HS-27A (cell line): ENCODE measurements at regions not wholly inside any gene's neighbourhood (a gene's known extent, or its start where the extent isn't known, plus 50 kb on each side); places are given as distances from the start of the nearest gene placed in this dataset.
"Not testable (repeated sequence)": the region's sequence is repeated elsewhere in the genome, so short reads cannot be mapped to it uniquely, and the experiment has no call there.

Experiments
- DNase-seq: peaks from one replicate; pipeline ENCODE4 v3.0.0-alpha.2; 2012; ENCODE audit warnings: low read depth, missing footprints

DNA sequence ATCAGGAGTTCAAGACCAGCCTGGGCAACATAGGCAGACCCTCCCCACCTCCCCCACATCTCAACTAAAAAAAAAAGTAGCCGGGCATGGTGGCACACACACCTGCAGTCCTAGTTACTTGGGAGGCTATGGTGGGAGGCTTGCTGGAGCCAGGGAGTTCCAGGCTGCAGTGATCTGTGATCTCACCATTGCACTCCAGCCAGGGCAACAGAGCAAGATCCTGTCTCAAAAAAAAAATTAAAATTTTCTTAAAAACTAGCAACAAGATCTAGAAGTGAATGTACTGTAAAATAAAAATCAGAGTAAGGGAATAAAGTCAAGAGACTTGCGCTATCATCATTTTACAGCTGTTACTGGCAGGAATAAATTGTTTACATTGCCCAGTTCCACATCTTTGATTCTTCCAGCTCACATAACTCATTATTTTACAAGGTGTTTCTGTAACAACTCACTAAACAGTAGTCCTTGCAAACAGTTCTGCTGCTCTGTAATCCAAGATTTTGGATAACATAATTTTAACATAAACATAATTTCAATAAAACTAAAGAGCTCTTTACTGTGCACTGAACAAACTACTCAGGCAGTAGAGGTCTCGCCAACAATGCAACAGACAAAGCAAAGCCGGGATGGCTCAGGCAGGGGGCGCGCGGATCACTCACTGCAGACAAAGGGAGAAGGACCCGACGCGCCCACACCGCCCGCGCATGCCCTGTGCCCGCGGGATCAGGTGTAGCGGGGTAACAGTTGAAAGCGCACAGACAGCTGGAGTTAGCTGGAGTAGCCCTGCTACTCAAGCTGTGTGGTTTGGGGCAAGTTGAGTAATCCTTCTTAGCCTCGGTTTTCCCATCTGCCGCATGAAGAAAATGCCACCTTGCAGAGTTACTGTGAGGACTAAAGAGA, 73.3 kb upstream of the NFE2L3 start:
- DNase-seq = no peak

DNA sequence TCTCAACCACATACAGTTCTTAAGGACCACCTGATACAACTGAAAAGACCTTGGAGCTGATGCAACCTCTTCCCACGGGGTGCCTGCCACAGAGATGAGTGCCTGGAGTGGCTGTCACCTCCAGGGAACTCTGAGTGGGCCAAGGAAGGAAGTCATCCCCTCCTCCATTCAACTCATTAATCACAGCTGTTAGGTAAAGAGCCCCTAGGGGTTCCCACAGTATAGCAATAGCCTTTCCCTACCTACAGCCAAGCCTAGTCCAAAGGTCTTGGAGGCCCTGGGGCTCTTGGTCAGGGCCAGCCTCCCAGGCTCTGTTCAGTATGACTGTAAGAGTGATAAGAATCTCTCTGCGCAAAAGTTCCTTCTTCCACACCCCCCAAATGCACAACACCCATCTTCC, 70.4 kb upstream of the NFE2L3 start:
- DNase-seq = no peak

DNA sequence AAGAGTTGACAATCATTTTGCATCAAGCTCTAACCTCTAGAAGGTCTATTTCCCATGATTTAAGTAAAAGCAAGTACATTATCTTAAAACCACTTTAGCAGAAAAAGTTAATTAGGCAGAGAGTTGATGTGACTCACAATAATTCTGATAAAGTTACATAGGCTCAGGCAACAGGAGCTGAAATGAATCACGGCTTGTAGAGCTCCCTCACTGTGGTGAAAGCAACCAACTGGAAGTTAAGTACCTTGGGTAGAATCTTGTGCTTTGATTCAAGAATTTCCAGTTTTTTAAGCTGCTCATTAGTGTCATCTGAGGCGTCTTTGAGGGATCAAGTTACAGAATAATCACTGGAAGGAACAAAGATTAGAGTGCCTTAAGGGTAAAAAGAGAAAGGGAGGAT, 68.9 kb upstream of the NFE2L3 start:
- DNase-seq = no peak

DNA sequence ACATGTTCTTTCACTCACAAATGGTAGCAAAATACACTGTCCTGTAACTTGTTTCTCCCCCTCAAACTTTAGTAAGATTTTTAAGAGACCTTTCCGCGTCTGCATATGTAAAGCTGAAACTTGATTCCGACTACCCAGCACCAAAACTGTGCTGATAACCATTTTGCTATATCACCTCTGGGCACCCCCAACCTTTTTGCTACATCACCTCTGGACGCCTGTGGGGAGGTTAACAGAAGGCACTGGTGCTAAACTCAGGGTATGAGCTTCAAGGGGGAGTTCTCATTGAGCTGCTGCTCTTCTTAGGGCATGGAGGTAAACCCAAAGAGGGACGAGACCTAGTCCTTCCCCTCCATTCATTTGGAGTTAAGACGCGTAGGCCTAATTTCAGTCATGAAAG, 67.6 kb upstream of the NFE2L3 start:
- no peak for DNase-seq

DNA sequence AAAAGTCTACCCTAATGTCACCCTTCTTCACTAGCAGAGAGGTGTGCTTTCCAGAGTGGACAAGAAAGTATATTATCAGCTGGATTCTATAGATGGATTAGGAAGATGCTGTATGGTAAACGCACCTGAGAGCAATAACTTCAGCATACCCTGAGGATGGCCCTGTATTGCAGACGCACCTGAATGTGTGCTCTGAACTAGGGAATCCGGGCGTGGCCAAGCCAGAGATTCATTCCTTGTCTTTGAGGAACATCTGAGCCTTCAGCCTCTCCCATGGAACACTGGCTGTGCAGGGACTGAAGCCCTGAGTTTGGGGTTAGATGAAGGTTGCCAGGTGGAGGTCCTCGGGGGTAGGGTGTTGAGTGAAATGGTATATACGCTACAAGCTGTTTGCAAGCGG, 66.2 kb upstream of the NFE2L3 start:
- no peak for DNase-seq

DNA sequence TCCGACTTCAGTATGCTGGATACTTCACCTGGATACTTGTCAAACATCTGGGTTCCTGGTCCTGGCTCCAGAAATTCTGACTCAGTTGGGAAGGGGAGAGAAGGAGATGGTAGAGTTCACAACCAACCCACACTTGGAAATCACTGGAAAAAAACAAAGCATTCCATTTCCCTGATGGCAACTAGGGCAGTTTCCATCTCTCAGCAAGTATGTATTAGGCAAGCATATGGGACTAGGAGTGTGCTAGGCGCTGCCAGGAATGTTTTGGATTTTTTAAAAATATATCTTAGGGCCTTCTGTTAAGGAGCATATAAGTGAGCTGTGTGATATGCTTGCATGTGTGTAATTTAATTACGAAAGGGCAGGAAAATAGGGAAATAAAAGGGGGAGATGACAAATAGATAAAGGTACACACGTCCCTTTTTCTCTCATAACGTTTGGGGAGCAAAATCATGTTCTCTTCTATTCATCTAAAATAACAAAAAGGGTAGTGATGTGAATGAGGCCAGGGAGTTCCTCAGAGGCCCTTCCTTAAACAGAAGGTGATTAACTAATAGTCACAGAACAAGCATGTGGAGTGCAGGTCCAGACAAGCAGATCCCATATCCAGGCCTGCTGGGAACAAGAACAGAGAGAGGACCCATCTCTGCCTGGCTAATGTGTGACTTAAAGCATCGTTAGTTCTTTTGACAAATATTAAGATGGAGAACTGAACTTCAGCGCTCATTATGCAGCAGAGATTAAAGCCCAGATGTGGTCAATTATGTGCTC, 64.5 kb upstream of the NFE2L3 start:
- DNase-seq = no peak

DNA sequence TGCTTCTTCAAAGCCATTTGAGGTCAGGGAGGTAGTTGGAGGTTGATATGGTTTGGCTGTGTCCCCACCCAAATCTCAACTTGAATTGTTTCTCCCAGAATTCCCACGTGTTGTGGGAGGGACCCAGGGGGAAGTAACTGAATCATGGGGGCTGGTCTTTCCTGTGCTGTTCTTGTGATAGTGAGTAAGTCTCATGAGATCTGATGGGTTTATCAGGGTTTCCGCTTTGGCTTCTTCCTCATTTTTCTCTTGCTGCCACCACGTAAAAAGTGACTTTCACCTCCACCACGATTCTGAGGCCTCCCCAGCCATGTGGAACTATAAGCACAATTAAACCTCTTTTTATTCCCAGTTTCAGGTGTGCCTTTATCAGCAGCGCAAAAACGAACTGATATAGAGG, 62.5 kb upstream of the NFE2L3 start:
- DNase-seq = not testable (repeated sequence)

DNA sequence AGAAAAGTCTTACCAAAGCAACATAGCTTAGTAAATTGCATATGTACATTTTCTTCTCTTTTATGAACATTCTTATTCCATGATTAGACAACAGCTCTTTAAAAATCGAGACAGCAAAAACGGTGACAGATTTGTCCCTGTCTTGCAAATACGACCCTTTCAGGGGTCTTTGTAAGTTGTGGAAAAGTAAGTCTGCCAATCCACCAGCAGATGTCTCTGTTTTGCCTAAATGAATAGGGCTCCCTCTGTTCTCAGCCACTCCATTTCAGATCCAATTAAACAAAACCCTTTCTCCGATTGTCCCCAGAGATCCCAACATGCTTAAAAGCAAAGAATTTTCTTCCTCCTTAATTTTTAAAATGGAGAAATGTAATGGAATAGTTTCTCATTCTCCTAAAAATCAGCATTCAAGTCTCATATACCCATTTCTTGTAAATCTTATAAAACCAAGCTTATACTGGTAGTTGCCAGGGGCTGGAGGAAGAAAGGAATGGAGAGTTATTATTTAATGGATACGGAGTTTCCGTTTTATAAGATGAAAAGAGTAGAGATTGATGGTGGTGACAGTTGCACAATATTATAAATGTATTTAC, 61.0 kb upstream of the NFE2L3 start:
- no peak for DNase-seq

DNA sequence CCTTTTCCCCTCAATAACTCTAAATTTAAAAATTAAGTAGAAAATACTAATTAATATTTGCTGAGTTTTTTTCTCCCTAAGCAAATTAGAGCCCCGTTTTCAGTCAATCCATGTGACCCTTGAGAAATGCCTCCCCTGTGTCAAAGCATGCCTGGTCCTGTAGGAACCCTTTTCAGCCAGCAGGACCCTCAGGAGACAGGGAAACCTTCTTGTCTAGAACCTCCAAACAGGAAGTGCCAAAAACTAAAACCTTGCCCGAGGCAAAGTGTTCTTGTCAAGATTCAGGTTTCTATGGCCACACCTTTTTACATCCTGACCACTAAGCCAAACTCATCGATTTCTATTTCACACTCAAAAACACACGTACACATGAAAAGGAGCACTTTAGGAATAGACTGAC, 60.1 kb upstream of the NFE2L3 start:
- no peak for DNase-seq

DNA sequence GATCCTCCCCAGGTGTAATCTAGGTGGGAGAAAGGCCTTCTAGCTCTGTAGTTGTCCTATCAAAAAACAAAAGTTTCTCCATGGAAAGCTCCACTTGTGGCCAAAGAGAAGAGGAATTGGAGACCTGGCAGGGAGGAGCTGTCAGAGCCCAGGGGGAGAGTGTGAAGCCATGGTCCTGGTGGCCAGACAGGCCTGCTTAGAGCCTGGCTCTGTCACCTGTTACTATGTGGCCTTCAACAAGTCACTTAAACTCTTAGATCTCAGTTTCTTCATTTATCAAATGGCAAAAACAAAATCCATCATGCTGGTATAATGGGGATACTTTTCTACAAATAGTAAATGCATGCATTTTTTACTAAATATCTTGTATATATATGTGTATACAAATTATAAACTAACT, 59.0 kb upstream of the NFE2L3 start:
- DNase-seq = no peak

DNA sequence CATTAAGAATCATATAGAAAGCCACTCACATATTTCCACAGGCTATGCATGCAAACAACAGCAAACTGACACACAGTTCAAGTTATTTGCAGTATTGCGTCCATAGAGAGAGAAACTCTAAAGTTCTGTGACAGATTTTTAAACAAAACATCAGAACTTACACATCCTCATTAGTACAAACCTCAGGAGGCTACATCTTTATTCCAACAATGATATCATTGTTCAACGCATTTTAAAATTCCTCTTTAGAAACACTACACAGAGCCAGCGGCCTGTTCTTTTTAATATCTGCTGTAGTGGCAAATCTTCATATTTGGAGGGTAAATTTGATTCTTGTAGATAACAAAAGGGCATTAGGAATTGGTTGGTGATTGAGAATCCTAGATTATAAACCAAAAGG, 55.9 kb upstream of the NFE2L3 start:
- DNase-seq = no peak

DNA sequence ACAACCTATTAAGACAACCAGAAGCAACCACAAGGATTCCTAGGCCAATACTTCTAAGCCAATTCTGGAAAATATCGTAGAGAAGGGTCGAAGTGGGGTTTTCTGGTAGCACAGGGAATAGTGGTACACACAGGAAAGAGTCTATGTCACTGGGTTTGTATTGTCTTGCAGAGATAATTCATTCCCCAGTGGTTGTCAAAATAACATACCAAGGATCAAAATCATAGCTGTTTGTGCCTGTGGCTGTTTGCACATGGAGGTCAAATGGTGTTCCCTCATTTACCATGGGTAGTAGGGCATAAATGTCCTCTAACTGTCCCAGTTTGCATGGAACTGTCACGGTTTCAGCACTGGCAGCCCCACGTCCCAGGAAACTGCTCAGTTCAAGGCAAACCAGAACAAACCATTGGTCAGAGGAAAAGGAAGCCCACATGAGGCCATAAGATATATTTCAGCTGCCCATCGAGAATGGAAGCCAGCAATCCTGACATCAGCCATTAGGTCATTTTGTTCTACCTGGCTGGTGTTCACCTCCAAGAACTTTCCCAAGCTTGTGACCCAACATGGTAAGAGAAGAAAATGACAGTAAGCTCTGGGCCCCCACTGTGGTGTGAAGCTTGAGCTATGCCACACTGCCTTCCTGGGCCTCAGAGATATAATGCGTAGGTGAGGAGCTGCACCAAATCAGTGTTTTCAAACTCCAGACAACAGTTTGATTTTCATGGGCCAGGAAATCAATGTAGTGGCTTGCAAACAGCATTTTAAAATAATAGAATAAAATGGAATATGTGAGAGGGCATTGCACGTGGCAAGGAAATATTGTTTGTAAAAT, 53.9 kb upstream of the NFE2L3 start:
- DNase-seq = no peak

DNA sequence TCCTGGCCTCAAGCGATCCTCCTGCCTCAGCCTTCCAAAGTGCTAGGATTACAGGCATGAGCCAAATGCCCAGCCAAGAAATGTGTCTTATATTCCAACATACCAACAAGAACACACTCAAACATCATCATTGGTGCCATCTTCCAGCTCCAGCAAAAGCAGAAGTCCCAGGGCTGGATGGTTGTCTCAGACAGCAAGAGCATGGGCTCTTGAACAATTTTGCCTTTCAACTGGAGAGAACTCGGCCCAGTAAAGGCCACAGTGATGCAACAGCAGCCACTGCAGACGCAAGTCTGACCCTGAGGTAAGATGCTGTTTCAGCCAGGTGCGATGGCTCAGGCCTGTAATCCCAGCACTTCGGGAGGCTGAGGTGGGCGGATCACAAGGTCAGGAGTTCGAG, 52.8 kb upstream of the NFE2L3 start:
- DNase-seq = no peak

DNA sequence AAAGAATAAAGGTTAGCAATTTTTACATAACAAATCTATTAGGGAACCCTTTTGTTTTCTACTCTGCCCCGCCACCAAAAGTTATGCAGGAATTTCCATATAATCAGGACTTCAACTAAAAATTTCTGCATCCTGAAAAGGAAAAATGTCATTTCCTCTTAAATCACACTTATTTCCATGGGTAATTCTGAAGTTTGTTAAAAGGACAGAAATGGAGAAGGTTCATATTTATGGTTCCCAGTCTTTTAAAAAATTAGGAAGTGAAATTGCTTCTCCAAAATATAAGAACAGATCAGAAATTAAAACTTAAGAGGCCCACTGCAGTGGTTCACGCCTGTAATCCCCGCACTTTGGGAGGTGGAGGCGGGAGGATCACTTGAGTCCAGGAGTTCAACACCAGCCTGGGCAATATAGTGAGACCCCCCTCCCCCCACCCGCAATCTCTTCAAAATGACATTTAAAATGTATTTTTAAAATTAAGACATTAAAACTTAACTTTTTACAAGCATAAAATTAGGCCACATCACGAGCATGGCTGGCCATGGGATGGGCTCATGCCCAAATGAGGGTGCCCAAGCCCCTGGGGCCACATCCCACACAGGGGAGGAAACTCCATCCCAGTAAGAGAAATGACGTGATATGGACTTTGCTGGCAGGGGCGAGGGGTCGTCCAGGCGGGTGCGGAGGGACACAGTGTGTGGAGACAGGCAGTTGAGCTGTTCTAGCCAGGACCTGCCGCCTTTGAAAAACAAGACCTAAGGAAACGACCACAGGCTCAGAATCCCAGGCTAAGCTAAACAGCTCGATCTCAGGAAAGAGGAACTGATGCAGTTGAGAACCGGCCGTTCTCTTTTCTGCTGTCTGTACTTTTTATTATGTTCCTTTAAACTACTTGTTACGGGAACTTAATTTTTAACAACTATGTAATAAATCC, 51.3 kb upstream of the NFE2L3 start:
- DNase-seq = no peak

DNA sequence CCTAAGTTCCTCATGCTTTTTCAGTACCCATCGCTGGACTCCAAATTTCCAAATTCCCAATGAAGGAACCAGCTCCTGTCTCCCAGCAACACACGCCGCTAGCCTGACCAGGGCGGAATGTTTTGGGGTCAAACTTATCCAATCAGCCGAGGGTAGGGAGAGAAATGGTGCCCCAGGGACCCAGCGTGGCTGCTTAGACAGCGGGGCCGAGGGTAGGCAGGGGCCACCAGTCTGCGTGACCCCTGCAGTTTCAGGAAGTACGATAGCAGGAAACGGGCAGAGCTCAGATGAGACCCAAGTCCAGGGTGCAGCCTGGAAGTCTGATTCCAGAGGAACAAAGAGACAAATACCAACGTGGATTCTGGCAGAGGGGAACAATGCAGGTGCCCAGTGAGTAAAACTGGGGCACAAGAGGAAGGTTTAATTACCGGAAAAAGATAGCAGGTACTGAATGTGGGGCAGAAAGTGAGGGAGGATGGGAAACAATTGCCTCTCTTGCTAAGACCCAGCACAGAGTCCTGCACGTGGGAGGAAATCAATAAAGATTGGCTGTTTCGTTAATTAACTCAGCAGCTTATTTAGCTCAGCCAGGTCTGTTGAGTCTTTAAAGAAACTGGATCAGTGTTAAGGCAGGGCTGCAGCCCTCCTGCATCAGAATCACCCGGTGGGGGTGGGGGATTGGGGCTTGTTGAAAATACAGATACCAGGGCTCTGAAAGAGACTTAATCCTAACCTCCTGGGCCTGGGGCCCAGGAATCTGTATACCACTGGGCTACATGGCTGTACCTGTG, 50.4 kb upstream of the NFE2L3 start:
- no peak for DNase-seq

DNA sequence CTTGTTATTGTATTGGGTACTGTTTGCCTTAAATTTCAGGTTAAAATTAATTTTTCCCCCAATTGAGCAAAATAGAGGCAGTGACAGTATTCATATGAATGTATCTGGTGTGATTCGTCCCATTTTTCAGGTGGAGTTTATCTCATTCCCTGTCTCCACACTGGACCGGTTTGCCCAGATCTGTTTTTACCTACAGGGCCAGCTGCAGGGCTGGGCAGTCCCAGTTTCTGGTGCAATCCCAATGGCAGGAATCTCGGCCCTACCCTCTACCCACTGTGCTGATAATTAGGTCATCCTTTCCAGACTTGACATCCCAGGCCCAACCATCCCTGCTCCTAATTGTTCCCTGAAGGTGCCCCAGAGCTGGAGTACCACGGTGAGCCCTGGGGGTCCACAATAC, 49.8 kb upstream of the NFE2L3 start:
- no peak for DNase-seq
